ENCODE measurements at regions not wholly inside any gene's neighbourhood (a gene's known extent, or its start where the extent isn't known, plus 50 kb on each side); places are given as distances from the start of the nearest gene placed in this dataset.

DNA sequence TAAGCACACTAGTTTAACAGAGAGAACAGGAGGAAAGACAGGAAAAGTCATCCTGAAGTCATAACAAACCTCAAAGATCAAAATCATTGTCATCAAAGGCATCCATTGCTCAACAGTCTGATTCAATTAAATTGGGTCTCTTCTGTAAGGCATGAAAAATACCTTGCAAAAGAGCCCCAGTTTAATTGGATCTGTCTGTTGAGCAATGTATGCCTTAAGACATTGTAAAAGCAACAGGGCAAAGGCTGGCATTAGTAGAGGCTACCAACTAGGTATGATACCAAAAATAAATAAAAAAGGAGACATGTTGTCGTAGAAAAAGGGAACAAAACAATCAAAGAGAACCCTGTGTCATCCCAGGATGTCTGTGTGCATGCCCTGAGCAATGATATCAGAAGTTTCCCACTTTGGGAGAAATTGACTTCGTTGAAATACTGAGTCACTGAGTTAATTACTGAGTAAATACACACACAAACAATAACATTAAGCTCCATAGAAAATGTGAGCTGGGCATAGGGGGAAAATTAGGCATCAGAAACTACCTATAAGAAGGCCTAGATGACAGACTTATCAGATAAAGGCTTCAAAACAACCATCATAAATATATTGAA lies 1013.8 kb upstream of the CITED2 start:
- H3K4me3 Mint-ChIP-seq (ENCODE audit: unreplicated experiment), result no peak overlapping the region
- no peak for DNase-seq
- H3K4me1 Mint-ChIP-seq (ENCODE audit: low read depth, unreplicated experiment), result no peaks in the 10 kb centered on the region
- peaks cover 11% of the 10 kb centered on the region for H3K36me3 Mint-ChIP-seq (ENCODE audit: unreplicated experiment)
- H3K27me3 Mint-ChIP-seq (ENCODE audit: unreplicated experiment), result peaks cover 3% of the 10 kb centered on the region
- TF ChIP-seq, protein P1, sequence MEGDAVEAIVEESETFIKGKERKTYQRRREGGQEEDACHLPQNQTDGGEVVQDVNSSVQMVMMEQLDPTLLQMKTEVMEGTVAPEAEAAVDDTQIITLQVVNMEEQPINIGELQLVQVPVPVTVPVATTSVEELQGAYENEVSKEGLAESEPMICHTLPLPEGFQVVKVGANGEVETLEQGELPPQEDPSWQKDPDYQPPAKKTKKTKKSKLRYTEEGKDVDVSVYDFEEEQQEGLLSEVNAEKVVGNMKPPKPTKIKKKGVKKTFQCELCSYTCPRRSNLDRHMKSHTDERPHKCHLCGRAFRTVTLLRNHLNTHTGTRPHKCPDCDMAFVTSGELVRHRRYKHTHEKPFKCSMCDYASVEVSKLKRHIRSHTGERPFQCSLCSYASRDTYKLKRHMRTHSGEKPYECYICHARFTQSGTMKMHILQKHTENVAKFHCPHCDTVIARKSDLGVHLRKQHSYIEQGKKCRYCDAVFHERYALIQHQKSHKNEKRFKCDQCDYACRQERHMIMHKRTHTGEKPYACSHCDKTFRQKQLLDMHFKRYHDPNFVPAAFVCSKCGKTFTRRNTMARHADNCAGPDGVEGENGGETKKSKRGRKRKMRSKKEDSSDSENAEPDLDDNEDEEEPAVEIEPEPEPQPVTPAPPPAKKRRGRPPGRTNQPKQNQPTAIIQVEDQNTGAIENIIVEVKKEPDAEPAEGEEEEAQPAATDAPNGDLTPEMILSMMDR (IDR thresholded peaks at IDR 0.05; ENCODE audit: partially characterized antibody, unreplicated experiment), result no peak
- H3K9me3 Mint-ChIP-seq (ENCODE audit: unreplicated experiment), result peaks cover 8% of the 10 kb centered on the region
- no peak overlapping the region for H3K27ac Mint-ChIP-seq (ENCODE audit: unreplicated experiment)

DNA sequence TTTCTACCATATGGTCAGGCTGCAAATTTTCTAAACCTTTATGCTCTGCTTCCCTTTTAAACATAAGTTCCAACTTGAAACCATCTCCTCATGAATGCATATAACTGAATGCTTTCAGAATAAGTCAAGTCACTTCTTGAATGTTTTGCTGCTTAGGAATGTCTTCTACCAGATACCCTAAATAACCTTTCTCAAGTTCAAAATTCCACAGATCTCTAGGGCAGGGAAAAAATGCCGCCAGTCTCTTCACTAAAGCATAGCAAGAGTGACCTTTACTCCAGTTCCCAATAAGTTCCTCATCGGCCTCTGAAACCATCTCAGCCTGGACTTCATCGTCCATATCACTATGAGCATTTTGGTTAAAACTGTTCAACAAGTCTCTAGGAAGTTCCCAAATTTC lies 1011.2 kb upstream of the CITED2 start:
- TF ChIP-seq, protein P1 (IDR thresholded peaks at IDR 0.05; ENCODE audit: partially characterized antibody, unreplicated experiment), result no peak
- H3K36me3 Mint-ChIP-seq (ENCODE audit: unreplicated experiment), result peaks cover 11% of the 10 kb centered on the region
- DNase-seq, result no peak
- peaks cover 3% of the 10 kb centered on the region for H3K27me3 Mint-ChIP-seq (ENCODE audit: unreplicated experiment)
- H3K4me1 Mint-ChIP-seq (ENCODE audit: low read depth, unreplicated experiment), result no peaks in the 10 kb centered on the region
- H3K9me3 Mint-ChIP-seq (ENCODE audit: unreplicated experiment), result peaks cover 8% of the 10 kb centered on the region
- H3K4me3 Mint-ChIP-seq (ENCODE audit: unreplicated experiment), result no peak overlapping the region
- H3K27ac Mint-ChIP-seq (ENCODE audit: unreplicated experiment), result no peak overlapping the region

DNA sequence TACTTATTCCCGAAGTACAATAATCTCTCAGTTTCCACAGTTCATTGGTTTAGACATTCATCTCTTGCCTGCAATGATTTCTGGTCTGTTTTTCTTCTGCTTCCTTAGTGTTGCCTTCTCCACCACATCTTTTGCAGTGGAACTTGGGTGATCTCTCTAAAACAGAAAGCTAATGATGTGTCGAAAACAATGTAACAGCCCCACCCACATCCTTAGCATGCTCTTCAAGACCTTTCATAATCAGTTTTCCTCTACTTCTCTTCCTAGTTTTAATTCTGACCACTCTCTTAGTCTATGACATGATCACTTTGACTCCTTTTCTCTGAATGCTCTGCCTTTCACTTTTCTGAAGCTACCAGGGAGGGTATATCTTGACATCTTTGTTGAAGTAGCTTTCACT lies 1007.9 kb upstream of the CITED2 start:
- no peak overlapping the region for H3K4me3 Mint-ChIP-seq (ENCODE audit: unreplicated experiment)
- peaks cover 11% of the 10 kb centered on the region for H3K36me3 Mint-ChIP-seq (ENCODE audit: unreplicated experiment)
- peaks cover 1% of the 10 kb centered on the region for H3K4me1 Mint-ChIP-seq (ENCODE audit: low read depth, unreplicated experiment)
- TF ChIP-seq, protein P1 (IDR thresholded peaks at IDR 0.05; ENCODE audit: partially characterized antibody, unreplicated experiment), result no peak
- H3K27ac Mint-ChIP-seq (ENCODE audit: unreplicated experiment), result no peak overlapping the region
- peaks cover 3% of the 10 kb centered on the region for H3K27me3 Mint-ChIP-seq (ENCODE audit: unreplicated experiment)
- H3K9me3 Mint-ChIP-seq (ENCODE audit: unreplicated experiment), result peaks cover 8% of the 10 kb centered on the region
- no peak for DNase-seq

GRCh38 chr6:140380427-140381218 lies 1006.2 kb upstream of the CITED2 start:
- no peak overlapping the region for H3K4me3 Mint-ChIP-seq (ENCODE audit: unreplicated experiment)
- H3K9me3 Mint-ChIP-seq (ENCODE audit: unreplicated experiment), result peaks cover 3% of the 10 kb centered on the region
- no peak overlapping the region for H3K27ac Mint-ChIP-seq (ENCODE audit: unreplicated experiment)
- TF ChIP-seq, protein P1 (IDR thresholded peaks at IDR 0.05; ENCODE audit: partially characterized antibody, unreplicated experiment), result no peak
- H3K27me3 Mint-ChIP-seq (ENCODE audit: unreplicated experiment), result peaks cover 3% of the 10 kb centered on the region
- H3K4me1 Mint-ChIP-seq (ENCODE audit: low read depth, unreplicated experiment), result peaks cover 1% of the 10 kb centered on the region
- DNase-seq, result no peak
- peaks cover 7% of the 10 kb centered on the region for H3K36me3 Mint-ChIP-seq (ENCODE audit: unreplicated experiment)

DNA sequence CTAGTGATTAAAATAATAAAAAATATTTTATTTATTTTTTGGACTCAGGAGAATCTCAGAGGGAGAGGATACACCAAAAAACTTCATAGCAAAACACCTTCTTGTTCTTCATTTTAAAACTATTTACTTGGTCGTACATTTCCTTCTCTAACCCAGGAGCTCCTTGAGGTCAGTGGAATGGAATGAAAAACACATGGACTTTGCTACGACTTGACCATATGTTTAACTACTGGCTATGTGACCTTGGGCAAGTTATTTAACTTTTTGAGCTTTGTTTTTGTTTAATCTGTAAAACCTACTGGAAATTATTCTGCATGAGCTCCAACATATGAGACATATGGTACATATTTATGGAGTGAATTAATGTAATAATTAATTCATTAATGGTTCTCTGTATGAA lies 1005.5 kb upstream of the CITED2 start:
- H3K36me3 Mint-ChIP-seq (ENCODE audit: unreplicated experiment), result peaks cover 5% of the 10 kb centered on the region
- H3K9me3 Mint-ChIP-seq (ENCODE audit: unreplicated experiment), result peaks cover 2% of the 10 kb centered on the region
- DNase-seq, result no peak
- H3K4me3 Mint-ChIP-seq (ENCODE audit: unreplicated experiment), result no peak overlapping the region
- H3K27ac Mint-ChIP-seq (ENCODE audit: unreplicated experiment), result no peak overlapping the region
- TF ChIP-seq, protein P1 (IDR thresholded peaks at IDR 0.05; ENCODE audit: partially characterized antibody, unreplicated experiment), result no peak
- peaks cover 1% of the 10 kb centered on the region for H3K4me1 Mint-ChIP-seq (ENCODE audit: low read depth, unreplicated experiment)
- peaks cover 1% of the 10 kb centered on the region for H3K27me3 Mint-ChIP-seq (ENCODE audit: unreplicated experiment)

All from glutamatergic neuron (in vitro differentiated cells).